ENCODE measurements at regions not wholly inside any gene's neighbourhood (a gene's known extent, or its start where the extent isn't known, plus 50 kb on each side); places are given as distances from the start of the nearest gene placed in this dataset.

- no peaks in the 10 kb centered on the region for H3K36me3 Mint-ChIP-seq (ENCODE audit: low read depth)
- no peak overlapping the region for H3K4me3 Mint-ChIP-seq
- no peak for DNase-seq
- no peaks in the 10 kb centered on the region for H3K27me3 Mint-ChIP-seq
- ChIA-PET CTCF (interaction anchor here (0.5 to 1.5 kb wide), 2 partner anchors 16 to 26 kb away, joined by 3 read pairs; no protein-coding TSS in a partner anchor), POLR2A (no interaction called here)
- no peaks in the 10 kb centered on the region for H3K9me3 Mint-ChIP-seq (ENCODE audit: low read depth)
- intact Hi-C loops (cut with DNase I, micrococcal nuclease): no loop called here
- ATAC-seq: no peak
- no peaks in the 10 kb centered on the region for H3K4me1 Mint-ChIP-seq
- no peak overlapping the region for H3K27ac Mint-ChIP-seq
Observed at GRCh38 chr2:49265471-49265870, 111.2 kb upstream of the FSHR start.

GRCh38 chr2:49262801-49263560, 108.7 kb upstream of the FSHR start:
- H3K27ac Mint-ChIP-seq: no peak overlapping the region
- POLR2A ChIA-PET: no interaction called here
- intact Hi-C loops (cut with DNase I, micrococcal nuclease): no loop called here
- H3K4me1 Mint-ChIP-seq: no peaks in the 10 kb centered on the region
- DNase-seq: no peak
- ATAC-seq: no peak
- no peak overlapping the region for H3K4me3 Mint-ChIP-seq
- H3K36me3 Mint-ChIP-seq (ENCODE audit: low read depth): no peaks in the 10 kb centered on the region
- H3K9me3 Mint-ChIP-seq (ENCODE audit: low read depth): no peaks in the 10 kb centered on the region
- CTCF ChIA-PET: no interaction called here
- H3K27me3 Mint-ChIP-seq: no peaks in the 10 kb centered on the region

- DNase-seq (no peak), ATAC-seq (no peak)
- Mint-ChIP-seq H3K27ac (no peak overlapping the region), H3K4me1 (no peaks in the 10 kb centered on the region), H3K27me3 (no peaks in the 10 kb centered on the region), H3K36me3 (ENCODE audit: low read depth) (no peaks in the 10 kb centered on the region), H3K9me3 (ENCODE audit: low read depth) (no peaks in the 10 kb centered on the region), H3K4me3 (no peak overlapping the region)
- ChIA-PET POLR2A (no interaction called here), CTCF (no interaction called here)
- intact Hi-C loops (cut with DNase I, micrococcal nuclease): no loop called here
Observed at GRCh38 chr2:49261781-49262180, 107.5 kb upstream of the FSHR start.

- no peaks in the 10 kb centered on the region for H3K4me1 Mint-ChIP-seq
- intact Hi-C loops (cut with DNase I, micrococcal nuclease): no loop called here
- H3K27me3 Mint-ChIP-seq: no peaks in the 10 kb centered on the region
- no peak for ATAC-seq
- no peak for DNase-seq
- ChIA-PET CTCF (no interaction called here), POLR2A (no interaction called here)
- H3K9me3 Mint-ChIP-seq (ENCODE audit: low read depth): no peaks in the 10 kb centered on the region
- H3K4me3 Mint-ChIP-seq: no peak overlapping the region
- no peaks in the 10 kb centered on the region for H3K36me3 Mint-ChIP-seq (ENCODE audit: low read depth)
- no peak overlapping the region for H3K27ac Mint-ChIP-seq
Observed at GRCh38 chr2:49260979-49261538, 106.7 kb upstream of the FSHR start.

- POLR2A ChIA-PET: no interaction called here
- Mint-ChIP-seq H3K4me3 (no peak overlapping the region), H3K27ac (no peak overlapping the region), H3K4me1 (no peaks in the 10 kb centered on the region), H3K36me3 (ENCODE audit: low read depth) (no peaks in the 10 kb centered on the region), H3K9me3 (ENCODE audit: low read depth) (no peaks in the 10 kb centered on the region), H3K27me3 (no peaks in the 10 kb centered on the region)
- DNase-seq (no peak), ATAC-seq (no peak)
- CTCF ChIA-PET: no interaction called here
- intact Hi-C loops (cut with DNase I, micrococcal nuclease): no loop called here
Observed at GRCh38 chr2:49259926-49260325, 105.6 kb upstream of the FSHR start.

- H3K27me3 Mint-ChIP-seq: no peaks in the 10 kb centered on the region
- H3K4me1 Mint-ChIP-seq: no peaks in the 10 kb centered on the region
- H3K9me3 Mint-ChIP-seq (ENCODE audit: low read depth): no peaks in the 10 kb centered on the region
- POLR2A ChIA-PET: no interaction called here
- H3K36me3 Mint-ChIP-seq (ENCODE audit: low read depth): no peaks in the 10 kb centered on the region
- intact Hi-C loops (cut with DNase I, micrococcal nuclease): no loop called here
- no peak overlapping the region for H3K27ac Mint-ChIP-seq
- CTCF ChIA-PET: no interaction called here
- H3K4me3 Mint-ChIP-seq: no peak overlapping the region
- DNase-seq (no peak), ATAC-seq (no peak)
Observed at GRCh38 chr2:49255409-49255971, 101.2 kb upstream of the FSHR start.

GRCh38 chr2:49254401-49254800, 100.1 kb upstream of the FSHR start:
- no peaks in the 10 kb centered on the region for H3K36me3 Mint-ChIP-seq (ENCODE audit: low read depth)
- ATAC-seq: no peak
- no peak overlapping the region for H3K27ac Mint-ChIP-seq
- intact Hi-C loops (cut with DNase I, micrococcal nuclease): no loop called here
- CTCF ChIA-PET: no interaction called here
- no peaks in the 10 kb centered on the region for H3K27me3 Mint-ChIP-seq
- POLR2A ChIA-PET: no interaction called here
- no peak for DNase-seq
- H3K9me3 Mint-ChIP-seq (ENCODE audit: low read depth): no peaks in the 10 kb centered on the region
- H3K4me3 Mint-ChIP-seq: no peak overlapping the region
- H3K4me1 Mint-ChIP-seq: no peaks in the 10 kb centered on the region

- ChIA-PET POLR2A (no interaction called here), CTCF (no interaction called here)
- Mint-ChIP-seq H3K9me3 (ENCODE audit: low read depth) (peaks cover 2% of the 10 kb centered on the region), H3K27ac (no peak overlapping the region), H3K27me3 (no peaks in the 10 kb centered on the region), H3K4me3 (no peak overlapping the region), H3K4me1 (no peaks in the 10 kb centered on the region), H3K36me3 (ENCODE audit: low read depth) (no peaks in the 10 kb centered on the region)
- ATAC-seq (no peak), DNase-seq (no peak)
- intact Hi-C loops (cut with DNase I, micrococcal nuclease): no loop called here
Observed at GRCh38 chr2:49251766-49252165, 97.5 kb upstream of the FSHR start.

- intact Hi-C loops (cut with DNase I, micrococcal nuclease): no loop called here
- Mint-ChIP-seq H3K36me3 (ENCODE audit: low read depth) (no peaks in the 10 kb centered on the region), H3K4me3 (no peak overlapping the region), H3K27ac (no peak overlapping the region), H3K4me1 (no peaks in the 10 kb centered on the region), H3K27me3 (no peaks in the 10 kb centered on the region), H3K9me3 (ENCODE audit: low read depth) (peaks cover 2% of the 10 kb centered on the region)
- DNase-seq: no peak
- ATAC-seq: no peak
- POLR2A ChIA-PET: no interaction called here
- CTCF ChIA-PET: no interaction called here
Observed at GRCh38 chr2:49251251-49251650, 96.9 kb upstream of the FSHR start.

GRCh38 chr2:49248506-49248905, 94.2 kb upstream of the FSHR start:
- no peak overlapping the region for H3K4me3 Mint-ChIP-seq
- no peak overlapping the region for H3K27ac Mint-ChIP-seq
- intact Hi-C loops (cut with DNase I, micrococcal nuclease): no loop called here
- no peak for ATAC-seq
- no peaks in the 10 kb centered on the region for H3K4me1 Mint-ChIP-seq
- DNase-seq: no peak
- H3K27me3 Mint-ChIP-seq: no peaks in the 10 kb centered on the region
- no peaks in the 10 kb centered on the region for H3K36me3 Mint-ChIP-seq (ENCODE audit: low read depth)
- ChIA-PET CTCF (no interaction called here), POLR2A (no interaction called here)
- peaks cover 2% of the 10 kb centered on the region for H3K9me3 Mint-ChIP-seq (ENCODE audit: low read depth)

GRCh38 chr2:49241991-49242390, 87.7 kb upstream of the FSHR start:
- Mint-ChIP-seq H3K27me3 (no peaks in the 10 kb centered on the region), H3K4me3 (no peak overlapping the region), H3K4me1 (no peaks in the 10 kb centered on the region), H3K9me3 (ENCODE audit: low read depth) (peaks cover 2% of the 10 kb centered on the region), H3K27ac (no peak overlapping the region), H3K36me3 (ENCODE audit: low read depth) (no peaks in the 10 kb centered on the region)
- POLR2A ChIA-PET: no interaction called here
- ATAC-seq (no peak), DNase-seq (no peak)
- CTCF ChIA-PET: no interaction called here
- intact Hi-C loops (cut with DNase I, micrococcal nuclease): no loop called here

GRCh38 chr2:49241501-49241900, 87.2 kb upstream of the FSHR start:
- no peak for ATAC-seq
- Mint-ChIP-seq H3K36me3 (ENCODE audit: low read depth) (no peaks in the 10 kb centered on the region), H3K27ac (no peak overlapping the region), H3K4me3 (no peak overlapping the region), H3K9me3 (ENCODE audit: low read depth) (peaks cover 2% of the 10 kb centered on the region), H3K4me1 (no peaks in the 10 kb centered on the region), H3K27me3 (peaks cover 3% of the 10 kb centered on the region)
- DNase-seq: no peak
- CTCF ChIA-PET: no interaction called here
- POLR2A ChIA-PET: no interaction called here
- intact Hi-C loops (cut with DNase I, micrococcal nuclease): no loop called here

All from activated CD4-positive, alpha-beta T cell treated with anti-CD3 and anti-CD28 coated beads for 36 hours (primary cell).